Prostate gland (tissue), 2 donors: ENCODE measurements at regions not wholly inside any gene's neighbourhood (a gene's known extent, or its start where the extent isn't known, plus 50 kb on each side); places are given as distances from the start of the nearest gene placed in this dataset.

Experiments used
- DNase-seq: peaks from one replicate; pipeline ENCODE4 v3.0.0-alpha.2; 2019; ENCODE audit warnings: low spot score
- H3K27ac ChIP-seq, 2 donors: fragments of 200-600 bp; sonication (generic); 2 replicates each; pipeline ENCODE4 v1.5.1; 2017 to 2019
- H3K27me3 ChIP-seq: fragments of 200-600 bp; sonication (generic); replicated peaks from 2 replicates; pipeline ENCODE4 v1.5.1; 2019; ENCODE audit not compliant: insufficient read depth
- H3K36me3 ChIP-seq, 2 donors: fragments of 200-600 bp; sonication (generic); 1 replicate in 1 of 2; 2 replicates in 1 of 2; pipeline versions ENCODE4 v1.5.1 to v1.8.1; 2017 to 2019
- H3K4me1 ChIP-seq: fragments of 200-600 bp; sonication (generic); replicated peaks from 2 replicates; pipeline ENCODE4 v1.5.1; 2019
- H3K4me3 ChIP-seq, 2 donors: fragments of 200-600 bp; sonication (generic); 2 replicates each; pipeline ENCODE4 v1.5.1; 2017 to 2019
- H3K9me3 ChIP-seq: fragments of 200-600 bp; sonication (generic); 2 replicates; pipeline ENCODE4 v1.5.1; 2017
- CTCF ChIP-seq, 4 experiments: fragments of 200-600 bp in 2 of 4; fragments of 450-650 bp in 2 of 4; sonication (generic) in 2 of 4; IDR thresholded peaks; 1 replicate in 3 of 4; 2 replicates in 1 of 4; pipeline ENCODE4 v1.5.1; 2016 to 2019; ENCODE audit warnings: antibody characterized with exemption in 4 of 4, mild to moderate bottlenecking in 2 of 4, moderate library complexity in 2 of 4
- POLR2A ChIP-seq: fragments of 450-650 bp; IDR thresholded peaks from one replicate; pipeline ENCODE4 v1.6.1; 2016; ENCODE audit warnings: antibody characterized with exemption, mild to moderate bottlenecking
- POLR2AphosphoS5 ChIP-seq: sonication (generic); formaldehyde crosslinking; IDR thresholded peaks from one replicate; pipeline ENCODE4 v1.6.1; 2017; ENCODE audit warnings: antibody characterized with exemption
- WGBS: methylation state at CpG from one replicate; pipeline ENCODE4 v1.1.5; 2018; 5-methylcytosine and 5-hydroxymethylcytosine counted together
- intact Hi-C: fragments of 100-400 bp; cut with DNase I; formaldehyde crosslinking; loops from one replicate; pipeline ENCODE4 v1.14.2; 2022

- H3K27me3 ChIP-seq, result no peaks in the 10 kb centered on the region
- no peak for DNase-seq
- no peak overlapping the region for H3K27ac ChIP-seq
- no peaks in the 10 kb centered on the region for H3K9me3 ChIP-seq
- intact Hi-C loops, result no loop called here
- H3K4me1 ChIP-seq, result no peaks in the 10 kb centered on the region
- no peak overlapping the region for H3K4me3 ChIP-seq
- WGBS, result 91% methylated on average over 2 of the region's 2 CpGs
- no peak for TF ChIP-seq CTCF (IDR thresholded peaks at IDR 0.05)
- TF ChIP-seq POLR2AphosphoS5, result no peak
- TF ChIP-seq POLR2A, result no peak
- H3K36me3 ChIP-seq, result no peaks in the 10 kb centered on the region
Observed at GRCh38 chr4:60709061-60709460, 491.1 kb upstream of the ADGRL3 start.

GRCh38 chr4:60718874-60719273 is 481.3 kb upstream of the ADGRL3 start:
- Histone ChIP-seq H3K27me3 (no peaks in the 10 kb centered on the region), H3K4me1 (no peaks in the 10 kb centered on the region), H3K36me3 (no peaks in the 10 kb centered on the region), H3K27ac (no peak overlapping the region), H3K4me3 (no peak overlapping the region), H3K9me3 (no peaks in the 10 kb centered on the region)
- no peak for DNase-seq
- WGBS, result 66% methylated on average over 1 of the region's 1 CpG
- intact Hi-C loops, result no loop called here
- no peak for TF ChIP-seq POLR2AphosphoS5
- no peak for TF ChIP-seq CTCF (IDR thresholded peaks at IDR 0.05)
- TF ChIP-seq POLR2A, result no peak

- Histone ChIP-seq H3K36me3 (no peaks in the 10 kb centered on the region), H3K27ac (no peak overlapping the region), H3K4me1 (no peaks in the 10 kb centered on the region), H3K4me3 (no peak overlapping the region), H3K27me3 (no peaks in the 10 kb centered on the region), H3K9me3 (no peaks in the 10 kb centered on the region)
- 26% methylated on average over 1 of the region's 1 CpG for WGBS
- intact Hi-C loops, result no loop called here
- TF ChIP-seq CTCF (IDR thresholded peaks at IDR 0.05), result no peak
- no peak for TF ChIP-seq POLR2A
- no peak for TF ChIP-seq POLR2AphosphoS5
- DNase-seq, result no peak
Observed at GRCh38 chr4:60721685-60722084, 478.4 kb upstream of the ADGRL3 start.

GRCh38 chr4:60723796-60724195 is 476.3 kb upstream of the ADGRL3 start:
- no peak for TF ChIP-seq POLR2A
- no peak for TF ChIP-seq CTCF (IDR thresholded peaks at IDR 0.05)
- no peak for TF ChIP-seq POLR2AphosphoS5
- H3K9me3 ChIP-seq, result no peaks in the 10 kb centered on the region
- no peaks in the 10 kb centered on the region for H3K27me3 ChIP-seq
- H3K4me3 ChIP-seq, result no peak overlapping the region
- DNase-seq, result no peak
- H3K36me3 ChIP-seq, result no peaks in the 10 kb centered on the region
- H3K27ac ChIP-seq, result no peak overlapping the region
- intact Hi-C loops, result no loop called here
- H3K4me1 ChIP-seq, result no peaks in the 10 kb centered on the region
- 29% methylated on average over 3 of the region's 3 CpGs for WGBS

GRCh38 chr4:60724623-60725022 is 475.5 kb upstream of the ADGRL3 start:
- no peak for TF ChIP-seq POLR2A
- TF ChIP-seq POLR2AphosphoS5, result no peak
- TF ChIP-seq CTCF (IDR thresholded peaks at IDR 0.05), result no peak
- Histone ChIP-seq H3K4me1 (no peaks in the 10 kb centered on the region), H3K27ac (no peak overlapping the region), H3K9me3 (no peaks in the 10 kb centered on the region), H3K27me3 (no peaks in the 10 kb centered on the region), H3K4me3 (no peak overlapping the region), H3K36me3 (no peaks in the 10 kb centered on the region)
- intact Hi-C loops, result no loop called here
- no peak for DNase-seq
- WGBS, result 83% methylated on average over 3 of the region's 3 CpGs
